Central memory CD8-positive, alpha-beta T cell (primary cell): ENCODE measurements at regions not wholly inside any gene's neighbourhood (a gene's known extent, or its start where the extent isn't known, plus 50 kb on each side); places are given as distances from the start of the nearest gene placed in this dataset.

Experiments used
- ATAC-seq: fragments of 150-1000 bp; cut with Tn5 transposase; replicated peaks from 2 replicates; pipeline ENCODE4 v1.10.0; 2022; ENCODE audit warnings: mild to moderate bottlenecking, moderate FRiP score, moderate number of reproducible peaks; ENCODE audit not compliant: poor library complexity, severe bottlenecking; ENCODE audit errors: extremely low read depth
- DNase-seq, 2 donors: peaks; one replicate each; pipeline ENCODE4 v3.0.0; 2021; ENCODE audit warnings: low spot score in 2 of 2
- H3K27ac Mint-ChIP-seq: one replicate; pipeline ENCODE4 v1.8.0; 2022; ENCODE audit warnings: low read depth, mild to moderate bottlenecking, moderate library complexity, mixed read lengths
- H3K27me3 Mint-ChIP-seq: one replicate; pipeline ENCODE4 v1.8.0; 2022; ENCODE audit warnings: mixed read lengths
- H3K36me3 Mint-ChIP-seq: one replicate; pipeline ENCODE4 v1.8.0; 2022; ENCODE audit warnings: mild to moderate bottlenecking, moderate library complexity, mixed read lengths; ENCODE audit not compliant: insufficient read depth
- H3K4me1 Mint-ChIP-seq: one replicate; pipeline ENCODE4 v1.8.0; 2022; ENCODE audit warnings: mixed read lengths
- H3K4me3 Mint-ChIP-seq: one replicate; pipeline ENCODE4 v1.8.0; 2022; ENCODE audit warnings: mild to moderate bottlenecking, moderate library complexity, mixed read lengths
- H3K9me3 Mint-ChIP-seq: one replicate; pipeline ENCODE4 v1.8.0; 2022; ENCODE audit warnings: mixed read lengths

- DNase-seq: no peak
- no peak for ATAC-seq
Measured at GRCh38 chr22:49137206-49137840, 690.4 kb downstream of the BRD1 start.

GRCh38 chr22:49136816-49137180 is 690.9 kb downstream of the BRD1 start:
- H3K27me3 Mint-ChIP-seq: peaks cover 42% of the 10 kb centered on the region
- H3K36me3 Mint-ChIP-seq: peaks cover 2% of the 10 kb centered on the region
- no peak for DNase-seq
- no peak overlapping the region for H3K27ac Mint-ChIP-seq
- no peaks in the 10 kb centered on the region for H3K9me3 Mint-ChIP-seq
- no peak overlapping the region for H3K4me3 Mint-ChIP-seq
- no peaks in the 10 kb centered on the region for H3K4me1 Mint-ChIP-seq
- ATAC-seq: no peak

More at GRCh38 chr22:49137206-49137840, 690.4 kb downstream of the BRD1 start:
- Mint-ChIP-seq H3K27me3 (peaks cover 40% of the 10 kb centered on the region), H3K4me1 (no peaks in the 10 kb centered on the region), H3K9me3 (no peaks in the 10 kb centered on the region), H3K36me3 (no peaks in the 10 kb centered on the region), H3K27ac (no peak overlapping the region), H3K4me3 (no peak overlapping the region)

- Mint-ChIP-seq H3K36me3 (peaks cover 2% of the 10 kb centered on the region), H3K4me3 (no peak overlapping the region), H3K27ac (no peak overlapping the region), H3K27me3 (peaks cover 36% of the 10 kb centered on the region), H3K9me3 (no peaks in the 10 kb centered on the region), H3K4me1 (no peaks in the 10 kb centered on the region)
- ATAC-seq (no peak), DNase-seq (no peak)
Measured at GRCh38 chr22:49136041-49136815, 691.4 kb downstream of the BRD1 start.

- Mint-ChIP-seq H3K4me1 (no peaks in the 10 kb centered on the region), H3K27ac (no peak overlapping the region), H3K36me3 (peaks cover 2% of the 10 kb centered on the region), H3K9me3 (no peaks in the 10 kb centered on the region), H3K27me3 (peaks cover 34% of the 10 kb centered on the region), H3K4me3 (no peak overlapping the region)
- ATAC-seq (no peak), DNase-seq (no peak)
Measured at GRCh38 chr22:49134076-49134475, 693.6 kb downstream of the BRD1 start.

- peaks cover 2% of the 10 kb centered on the region for H3K36me3 Mint-ChIP-seq
- ATAC-seq (no peak), DNase-seq (no peak)
- H3K27me3 Mint-ChIP-seq: peaks cover 34% of the 10 kb centered on the region
- H3K4me1 Mint-ChIP-seq: no peaks in the 10 kb centered on the region
- H3K9me3 Mint-ChIP-seq: no peaks in the 10 kb centered on the region
- H3K4me3 Mint-ChIP-seq: no peak overlapping the region
- no peak overlapping the region for H3K27ac Mint-ChIP-seq
Measured at GRCh38 chr22:49133541-49133940, 694.1 kb downstream of the BRD1 start.

GRCh38 chr22:49132009-49132408 is 695.7 kb downstream of the BRD1 start:
- H3K36me3 Mint-ChIP-seq: peaks cover 2% of the 10 kb centered on the region
- no peak overlapping the region for H3K27ac Mint-ChIP-seq
- no peak overlapping the region for H3K4me3 Mint-ChIP-seq
- H3K9me3 Mint-ChIP-seq: no peaks in the 10 kb centered on the region
- peaks cover 34% of the 10 kb centered on the region for H3K27me3 Mint-ChIP-seq
- DNase-seq (no peak), ATAC-seq (no peak)
- no peaks in the 10 kb centered on the region for H3K4me1 Mint-ChIP-seq

- H3K4me3 Mint-ChIP-seq: no peak overlapping the region
- no peak for ATAC-seq
Measured at GRCh38 chr22:49129736-49130135, 697.9 kb downstream of the BRD1 start.

GRCh38 chr22:49128874-49129273 is 698.8 kb downstream of the BRD1 start:
- no peak for DNase-seq
- H3K36me3 Mint-ChIP-seq: peaks cover 3% of the 10 kb centered on the region
- no peaks in the 10 kb centered on the region for H3K9me3 Mint-ChIP-seq
- no peak for ATAC-seq
- no peak overlapping the region for H3K27ac Mint-ChIP-seq
- H3K4me3 Mint-ChIP-seq: no peak overlapping the region
- no peaks in the 10 kb centered on the region for H3K4me1 Mint-ChIP-seq
- H3K27me3 Mint-ChIP-seq: peaks cover 28% of the 10 kb centered on the region

More at GRCh38 chr22:49129736-49130135, 697.9 kb downstream of the BRD1 start:
- Mint-ChIP-seq H3K36me3 (peaks cover 2% of the 10 kb centered on the region), H3K27me3 (peaks cover 26% of the 10 kb centered on the region), H3K9me3 (no peaks in the 10 kb centered on the region), H3K4me1 (no peaks in the 10 kb centered on the region), H3K27ac (no peak overlapping the region)
- no peak for DNase-seq

GRCh38 chr22:49124608-49125007 is 703.1 kb downstream of the BRD1 start:
- Mint-ChIP-seq H3K4me1 (no peaks in the 10 kb centered on the region), H3K4me3 (no peak overlapping the region), H3K36me3 (peaks cover 2% of the 10 kb centered on the region), H3K27ac (no peak overlapping the region), H3K27me3 (peaks cover 25% of the 10 kb centered on the region), H3K9me3 (no peaks in the 10 kb centered on the region)
- DNase-seq (no peak), ATAC-seq (no peak)

GRCh38 chr22:49123621-49124192 is 704.0 kb downstream of the BRD1 start:
- no peak overlapping the region for H3K27ac Mint-ChIP-seq
- H3K9me3 Mint-ChIP-seq: no peaks in the 10 kb centered on the region
- H3K36me3 Mint-ChIP-seq: peaks cover 2% of the 10 kb centered on the region
- peaks cover 29% of the 10 kb centered on the region for H3K27me3 Mint-ChIP-seq
- no peak overlapping the region for H3K4me3 Mint-ChIP-seq
- no peak for DNase-seq
- H3K4me1 Mint-ChIP-seq: no peaks in the 10 kb centered on the region
- ATAC-seq: no peak

GRCh38 chr22:49119551-49119952 is 708.1 kb downstream of the BRD1 start:
- H3K4me3 Mint-ChIP-seq: no peak overlapping the region
- DNase-seq: no peak
- peaks cover 19% of the 10 kb centered on the region for H3K27me3 Mint-ChIP-seq
- H3K36me3 Mint-ChIP-seq: peaks cover 2% of the 10 kb centered on the region
- H3K4me1 Mint-ChIP-seq: no peaks in the 10 kb centered on the region
- H3K9me3 Mint-ChIP-seq: no peaks in the 10 kb centered on the region
- no peak for ATAC-seq
- no peak overlapping the region for H3K27ac Mint-ChIP-seq

GRCh38 chr22:49118065-49118464 is 709.6 kb downstream of the BRD1 start:
- Mint-ChIP-seq H3K4me1 (no peaks in the 10 kb centered on the region), H3K27ac (no peak overlapping the region), H3K27me3 (peaks cover 9% of the 10 kb centered on the region), H3K4me3 (no peak overlapping the region), H3K36me3 (no peaks in the 10 kb centered on the region), H3K9me3 (no peaks in the 10 kb centered on the region)
- DNase-seq (no peak), ATAC-seq (no peak)

- Mint-ChIP-seq H3K4me3 (no peak overlapping the region), H3K9me3 (no peaks in the 10 kb centered on the region), H3K27ac (no peak overlapping the region), H3K27me3 (peaks cover 11% of the 10 kb centered on the region), H3K36me3 (no peaks in the 10 kb centered on the region), H3K4me1 (no peaks in the 10 kb centered on the region)
- ATAC-seq (no peak), DNase-seq (no peak)
Measured at GRCh38 chr22:49117486-49117885, 710.2 kb downstream of the BRD1 start.
